ENCODE measurements at regions not wholly inside any gene's neighbourhood (a gene's known extent, or its start where the extent isn't known, plus 50 kb on each side); places are given as distances from the start of the nearest gene placed in this dataset.

DNA sequence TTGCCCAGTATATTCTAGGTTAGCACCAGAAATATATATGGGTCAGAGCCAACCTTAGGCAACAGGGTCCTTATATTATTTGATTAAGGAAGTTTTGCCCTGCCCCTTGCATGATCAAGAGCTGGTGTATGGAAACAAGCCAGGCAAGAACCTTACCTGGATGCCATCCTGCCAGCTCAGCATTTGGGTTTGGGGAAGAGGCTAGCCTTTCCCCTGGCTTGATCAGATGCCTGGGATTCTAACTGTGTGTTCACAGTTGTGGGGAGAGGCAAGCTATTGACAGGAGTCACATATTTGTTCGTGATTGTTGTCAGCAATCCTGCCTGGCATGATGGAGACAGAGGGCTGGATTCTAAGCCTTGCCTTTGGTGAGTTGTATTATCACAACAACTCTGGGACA is 260.0 kb upstream of the DACH1 start:
- no peaks in the 10 kb centered on the region for H3K9me3 ChIP-seq
- H3K27ac ChIP-seq (ENCODE audit: low read depth in 2 of 2, low read length in 1 of 2): peak overlapping the region in 1 of 2 experiments; percentile 75; a peak in 1 of 4 replicates
- H3K4me3 ChIP-seq (ENCODE audit: low read depth in 2 of 2, low read length in 1 of 2): no peak overlapping the region
- no peaks in the 10 kb centered on the region for H3K36me3 ChIP-seq (replicated peaks in 1 of 2; ENCODE audit: control insufficient read depth in 1 of 2, insufficient read depth in 2 of 2, low read length in 1 of 2)
- ChIA-PET POLR2A (no interaction called here), CTCF (no interaction called here)
- H3K27me3 ChIP-seq (ENCODE audit: insufficient read depth): no peaks in the 10 kb centered on the region
- peaks cover 0 to 16% of the 10 kb centered on the region in 2 experiments; a peak in 2 of 4 replicates for H3K4me1 ChIP-seq (ENCODE audit: control insufficient read depth in 1 of 2, insufficient read depth in 2 of 2, low read depth in 1 of 2, low read length in 1 of 2)
- no peaks in the 10 kb centered on the region for H4K20me1 ChIP-seq (ENCODE audit: insufficient read depth)
- WGBS (ENCODE audit: low lambda C conversion rate): 57% methylated on average over 1 of the region's 1 CpG
- no peak for DNase-seq
- H3K79me2 ChIP-seq (ENCODE audit: insufficient read depth): no peaks in the 10 kb centered on the region
- H3F3A ChIP-seq (replicated peaks; ENCODE audit: insufficient read depth): peaks cover 21% of the 10 kb centered on the region
- peak overlapping the region; percentile 69; the same call in 1 of the 2 replicates for H2AFZ ChIP-seq (ENCODE audit: low read depth)
- peak overlapping the region; percentile 30; the same call in 1 of the 2 replicates for H3K4me2 ChIP-seq
- no peak overlapping the region for H3K9ac ChIP-seq
- TF ChIP-seq PBX3 (IDR thresholded peaks at IDR 0.05) (no peak), TAF1 (IDR thresholded peaks at IDR 0.05; ENCODE audit: borderline replicate concordance, low read depth, low read length) (no peak), USF2 (IDR thresholded peaks at IDR 0.05; ENCODE audit: borderline replicate concordance, low read depth, low read length) (no peak), CTCF (IDR thresholded peaks at IDR 0.05) (no peak), SMC3 (IDR thresholded peaks at IDR 0.05; ENCODE audit: low read depth, low read length) (no peak), EZH2phosphoT487 (IDR thresholded peaks at IDR 0.05; ENCODE audit: borderline replicate concordance, low read depth) (no peak), ELF1 (IDR thresholded peaks at IDR 0.05) (no peak), FOXM1 (IDR thresholded peaks at IDR 0.05; ENCODE audit: low read depth) (no peak)
- H3K9me2 ChIP-seq: no peaks in the 10 kb centered on the region

DNA sequence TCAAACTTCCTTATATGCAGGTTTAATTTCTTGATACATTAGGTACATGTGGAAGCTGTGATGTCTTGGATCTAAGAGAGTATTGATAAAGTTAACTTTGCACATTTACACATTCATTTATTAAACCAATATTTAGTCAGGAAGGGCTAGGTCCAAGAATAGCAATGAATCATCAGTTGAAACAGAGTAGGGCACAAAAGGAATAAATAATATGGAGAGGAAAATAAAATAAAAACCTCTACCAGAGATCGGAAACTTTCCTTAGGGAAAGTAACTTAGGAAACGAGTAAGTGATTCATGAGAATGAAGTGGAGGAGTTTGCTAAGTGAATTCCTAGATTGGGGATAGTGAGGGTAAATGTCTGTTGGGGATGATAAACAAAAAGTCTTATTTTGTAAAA is 259.4 kb upstream of the DACH1 start:
- DNase-seq: no peak
- peak overlapping the region in 1 of 2 experiments; percentile 75; a peak in 2 of 4 replicates for H3K27ac ChIP-seq (ENCODE audit: low read depth in 2 of 2, low read length in 1 of 2)
- no peaks in the 10 kb centered on the region for H4K20me1 ChIP-seq (ENCODE audit: insufficient read depth)
- 47% methylated on average over 2 of the region's 2 CpGs for WGBS (ENCODE audit: low lambda C conversion rate)
- peaks cover 0 to 16% of the 10 kb centered on the region in 2 experiments; a peak in 2 of 4 replicates for H3K4me1 ChIP-seq (ENCODE audit: control insufficient read depth in 1 of 2, insufficient read depth in 2 of 2, low read depth in 1 of 2, low read length in 1 of 2)
- no peak overlapping the region for H3K9ac ChIP-seq
- no peaks in the 10 kb centered on the region for H3K9me2 ChIP-seq
- no peak overlapping the region; the same call in 1 of the 2 replicates for H2AFZ ChIP-seq (ENCODE audit: low read depth)
- peaks cover 21% of the 10 kb centered on the region for H3F3A ChIP-seq (replicated peaks; ENCODE audit: insufficient read depth)
- ChIA-PET POLR2A (no interaction called here), CTCF (no interaction called here)
- TF ChIP-seq POLR2AphosphoS5 (IDR thresholded peaks at IDR 0.05; ENCODE audit: low read depth, low read length) (no peak), SMC3 (IDR thresholded peaks at IDR 0.05; ENCODE audit: low read depth, low read length) (no peak), CHD2 (IDR thresholded peaks at IDR 0.05; ENCODE audit: low read length, partially characterized antibody) (no peak), RAD21 (IDR thresholded peaks at IDR 0.05; ENCODE audit: low read length) (no peak), GATA2 (CRISPR knock-in tag; IDR thresholded peaks at IDR 0.05) (no peak), FOXJ3 (CRISPR knock-in tag; IDR thresholded peaks at IDR 0.05) (no peak), NRF1 (IDR thresholded peaks at IDR 0.05; ENCODE audit: low read depth, low read length) (no peak), IRF3 (IDR thresholded peaks at IDR 0.05; ENCODE audit: low read depth, low read length) (no peak), EZH2phosphoT487 (IDR thresholded peaks at IDR 0.05; ENCODE audit: borderline replicate concordance, low read depth) (no peak), EP300 (IDR thresholded peaks at IDR 0.05; ENCODE audit: borderline replicate concordance in 1 of 2, low read depth in 1 of 2, low read length in 1 of 2) (no peak)
- TF ChIP-seq, protein P1, sequence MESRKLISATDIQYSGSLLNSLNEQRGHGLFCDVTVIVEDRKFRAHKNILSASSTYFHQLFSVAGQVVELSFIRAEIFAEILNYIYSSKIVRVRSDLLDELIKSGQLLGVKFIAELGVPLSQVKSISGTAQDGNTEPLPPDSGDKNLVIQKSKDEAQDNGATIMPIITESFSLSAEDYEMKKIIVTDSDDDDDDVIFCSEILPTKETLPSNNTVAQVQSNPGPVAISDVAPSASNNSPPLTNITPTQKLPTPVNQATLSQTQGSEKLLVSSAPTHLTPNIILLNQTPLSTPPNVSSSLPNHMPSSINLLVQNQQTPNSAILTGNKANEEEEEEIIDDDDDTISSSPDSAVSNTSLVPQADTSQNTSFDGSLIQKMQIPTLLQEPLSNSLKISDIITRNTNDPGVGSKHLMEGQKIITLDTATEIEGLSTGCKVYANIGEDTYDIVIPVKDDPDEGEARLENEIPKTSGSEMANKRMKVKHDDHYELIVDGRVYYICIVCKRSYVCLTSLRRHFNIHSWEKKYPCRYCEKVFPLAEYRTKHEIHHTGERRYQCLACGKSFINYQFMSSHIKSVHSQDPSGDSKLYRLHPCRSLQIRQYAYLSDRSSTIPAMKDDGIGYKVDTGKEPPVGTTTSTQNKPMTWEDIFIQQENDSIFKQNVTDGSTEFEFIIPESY (IDR thresholded peaks at IDR 0.05; ENCODE audit: borderline replicate concordance, low read depth): no peak
- TF ChIP-seq, protein P2, sequence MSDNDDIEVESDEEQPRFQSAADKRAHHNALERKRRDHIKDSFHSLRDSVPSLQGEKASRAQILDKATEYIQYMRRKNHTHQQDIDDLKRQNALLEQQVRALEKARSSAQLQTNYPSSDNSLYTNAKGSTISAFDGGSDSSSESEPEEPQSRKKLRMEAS (IDR thresholded peaks at IDR 0.05; ENCODE audit: low read depth): no peak
- no peak overlapping the region for H3K4me2 ChIP-seq
- H3K79me2 ChIP-seq (ENCODE audit: insufficient read depth): no peaks in the 10 kb centered on the region
- no peaks in the 10 kb centered on the region for H3K36me3 ChIP-seq (replicated peaks in 1 of 2; ENCODE audit: control insufficient read depth in 1 of 2, insufficient read depth in 2 of 2, low read length in 1 of 2)
- no peaks in the 10 kb centered on the region for H3K9me3 ChIP-seq
- no peak overlapping the region for H3K4me3 ChIP-seq (ENCODE audit: low read depth in 2 of 2, low read length in 1 of 2)
- no peaks in the 10 kb centered on the region for H3K27me3 ChIP-seq (ENCODE audit: insufficient read depth)

All from SK-N-SH (cell line).